ENCODE measurements at regions not wholly inside any gene's neighbourhood (a gene's known extent, or its start where the extent isn't known, plus 50 kb on each side); places are given as distances from the start of the nearest gene placed in this dataset.

GRCh38 chr6:40894962-40895799, 143.8 kb downstream of the UNC5CL start:
- TF ChIP-seq CTCF (IDR thresholded peaks at IDR 0.05; ENCODE audit: insufficient read depth, low read length, poor library complexity, severe bottlenecking) (peak; percentile 18), EZH2phosphoT487 (conservative IDR thresholded peaks at IDR 0.05; ENCODE audit: low read length) (no peak)
